Cardiac fibroblast (primary cell): ENCODE measurements at regions not wholly inside any gene's neighbourhood (a gene's known extent, or its start where the extent isn't known, plus 50 kb on each side); places are given as distances from the start of the nearest gene placed in this dataset.
A peak's percentile ranks its signal among the peaks of the same experiment; 100 is the strongest.

Experiments
- DNase-seq, 2 donors: peaks; one replicate each; pipeline versions ENCODE4 v3.0.0 to v3.0.0-alpha.2; 2010; ENCODE audit warnings: low read depth in 2 of 2
- H3K4me3 ChIP-seq, 2 donors: replicated peaks in 1 of 2; 1 replicate in 1 of 2; 2 replicates in 1 of 2; pipeline ENCODE4 v1.5.1; 2011; ENCODE audit warnings: low read depth in 2 of 2, low read length in 2 of 2, mild to moderate bottlenecking in 2 of 2, moderate library complexity in 1 of 2
- TF ChIP-seq, protein P1 (sequence below): IDR thresholded peaks from one replicate; pipeline ENCODE4 v1.5.1; 2011; ENCODE audit warnings: low read depth, mild to moderate bottlenecking, low read length, inconsistent platforms

GRCh38 chr9:3758816-3759576, 233.2 kb upstream of the RFX3 start:
- H3K4me3 ChIP-seq: no peak overlapping the region
- DNase-seq: peak; percentile 12 to 43
- TF ChIP-seq, protein P1, sequence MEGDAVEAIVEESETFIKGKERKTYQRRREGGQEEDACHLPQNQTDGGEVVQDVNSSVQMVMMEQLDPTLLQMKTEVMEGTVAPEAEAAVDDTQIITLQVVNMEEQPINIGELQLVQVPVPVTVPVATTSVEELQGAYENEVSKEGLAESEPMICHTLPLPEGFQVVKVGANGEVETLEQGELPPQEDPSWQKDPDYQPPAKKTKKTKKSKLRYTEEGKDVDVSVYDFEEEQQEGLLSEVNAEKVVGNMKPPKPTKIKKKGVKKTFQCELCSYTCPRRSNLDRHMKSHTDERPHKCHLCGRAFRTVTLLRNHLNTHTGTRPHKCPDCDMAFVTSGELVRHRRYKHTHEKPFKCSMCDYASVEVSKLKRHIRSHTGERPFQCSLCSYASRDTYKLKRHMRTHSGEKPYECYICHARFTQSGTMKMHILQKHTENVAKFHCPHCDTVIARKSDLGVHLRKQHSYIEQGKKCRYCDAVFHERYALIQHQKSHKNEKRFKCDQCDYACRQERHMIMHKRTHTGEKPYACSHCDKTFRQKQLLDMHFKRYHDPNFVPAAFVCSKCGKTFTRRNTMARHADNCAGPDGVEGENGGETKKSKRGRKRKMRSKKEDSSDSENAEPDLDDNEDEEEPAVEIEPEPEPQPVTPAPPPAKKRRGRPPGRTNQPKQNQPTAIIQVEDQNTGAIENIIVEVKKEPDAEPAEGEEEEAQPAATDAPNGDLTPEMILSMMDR: no peak

DNA sequence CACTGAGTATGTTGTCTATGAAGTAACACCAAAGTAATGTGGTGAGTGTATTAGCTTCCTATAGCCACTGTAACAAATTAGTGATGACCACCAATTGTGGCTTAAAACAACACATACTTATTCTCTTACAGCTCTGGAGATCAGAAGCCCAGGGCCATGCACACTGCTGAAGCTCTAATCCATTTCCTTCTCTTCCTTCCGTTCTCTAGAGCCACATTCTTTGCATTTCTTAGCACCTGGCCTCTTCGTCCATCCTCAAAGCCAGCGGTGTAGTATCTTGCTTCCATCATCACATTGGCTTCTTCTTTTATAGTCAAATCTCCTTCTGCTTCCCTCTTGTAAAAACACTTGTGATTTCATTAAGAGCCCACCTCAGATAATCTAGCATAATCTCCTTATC, 230.3 kb upstream of the RFX3 start:
- TF ChIP-seq, protein P1: no peak
- no peak overlapping the region for H3K4me3 ChIP-seq
- DNase-seq: no peak

DNA sequence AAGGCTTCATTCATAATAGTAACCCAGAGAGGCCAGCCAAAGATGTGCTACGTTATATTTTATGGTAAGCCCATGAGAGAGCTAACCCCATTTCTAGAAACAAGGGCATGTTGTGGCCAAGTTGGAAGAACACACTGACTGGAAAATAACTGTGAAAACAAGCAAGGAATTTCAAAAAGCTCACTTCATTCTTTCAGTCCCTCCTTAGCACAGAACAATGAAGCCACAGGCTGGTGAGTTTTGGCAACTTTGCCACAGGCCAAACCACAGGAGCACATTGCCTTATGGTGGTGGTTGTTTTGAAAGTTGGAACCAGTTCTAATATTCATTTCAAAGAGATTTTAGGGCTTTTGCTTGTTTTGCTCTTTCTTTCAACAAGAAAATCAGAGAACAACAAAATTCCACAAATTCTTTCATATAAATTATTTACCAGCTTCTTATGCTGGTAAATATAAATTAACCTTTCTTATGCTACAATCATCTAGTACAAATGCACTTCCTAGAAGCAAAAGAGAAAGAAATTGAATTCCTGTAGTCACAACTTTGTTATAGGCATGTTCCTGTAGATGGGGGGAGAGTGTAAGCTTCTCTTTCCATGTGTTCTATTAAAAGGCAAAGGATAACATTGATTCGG, 225.4 kb upstream of the RFX3 start:
- peak; percentile 68 to 78 for DNase-seq
- H3K4me3 ChIP-seq: no peak overlapping the region
- TF ChIP-seq, protein P1: no peak

GRCh38 chr9:3750321-3750720, 224.5 kb upstream of the RFX3 start:
- DNase-seq: no peak

DNA sequence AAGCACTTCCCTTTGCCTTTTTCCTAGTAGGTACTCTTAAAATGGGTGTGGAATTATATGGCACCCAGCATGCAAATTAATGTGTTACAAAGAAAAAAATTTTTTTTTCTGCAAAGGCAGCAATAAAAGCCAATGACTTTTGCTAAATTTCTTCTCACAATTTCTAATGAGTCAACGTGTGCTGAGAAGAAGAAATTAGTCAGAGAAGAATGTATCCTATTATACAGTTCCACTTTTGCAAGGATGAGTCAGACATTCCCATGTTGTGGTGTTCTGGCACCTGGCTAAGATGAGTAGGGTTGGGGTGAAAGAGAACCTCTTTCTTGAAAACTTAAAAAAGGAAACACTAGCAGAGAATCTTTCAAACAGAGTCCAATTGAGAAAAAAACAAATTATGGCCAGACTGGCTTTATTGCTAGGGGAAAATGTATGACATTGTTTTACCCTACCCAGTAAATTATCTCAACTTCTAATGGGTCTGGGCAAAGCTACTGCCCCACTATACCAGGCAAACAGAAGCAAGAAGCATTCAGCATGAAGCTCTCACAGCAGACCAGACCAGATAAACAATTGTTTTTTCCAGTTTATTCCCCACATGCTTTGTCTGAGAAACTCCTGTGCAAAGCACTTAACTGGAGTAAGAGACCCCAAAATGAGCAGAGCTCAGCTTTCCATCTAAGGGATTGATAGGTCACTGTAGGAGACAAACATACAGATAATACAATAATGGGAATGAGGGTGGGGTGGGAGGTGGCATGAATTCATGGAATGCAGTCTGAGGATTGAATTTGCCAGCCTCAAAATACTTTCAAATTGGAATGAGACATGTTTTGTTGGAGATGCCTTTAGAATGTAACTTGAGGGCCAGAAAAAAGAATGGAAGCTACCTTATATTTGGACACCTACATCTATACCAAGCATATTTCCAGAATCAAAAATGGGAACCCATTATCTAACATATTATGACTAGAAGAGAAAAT, 220.8 kb upstream of the RFX3 start:
- DNase-seq: peak; percentile 65 to 91
- TF ChIP-seq, protein P1: no peak
- H3K4me3 ChIP-seq: no peak overlapping the region

More at GRCh38 chr9:3750321-3750720, 224.5 kb upstream of the RFX3 start:
- TF ChIP-seq, protein P1: no peak
- no peak overlapping the region for H3K4me3 ChIP-seq

DNA sequence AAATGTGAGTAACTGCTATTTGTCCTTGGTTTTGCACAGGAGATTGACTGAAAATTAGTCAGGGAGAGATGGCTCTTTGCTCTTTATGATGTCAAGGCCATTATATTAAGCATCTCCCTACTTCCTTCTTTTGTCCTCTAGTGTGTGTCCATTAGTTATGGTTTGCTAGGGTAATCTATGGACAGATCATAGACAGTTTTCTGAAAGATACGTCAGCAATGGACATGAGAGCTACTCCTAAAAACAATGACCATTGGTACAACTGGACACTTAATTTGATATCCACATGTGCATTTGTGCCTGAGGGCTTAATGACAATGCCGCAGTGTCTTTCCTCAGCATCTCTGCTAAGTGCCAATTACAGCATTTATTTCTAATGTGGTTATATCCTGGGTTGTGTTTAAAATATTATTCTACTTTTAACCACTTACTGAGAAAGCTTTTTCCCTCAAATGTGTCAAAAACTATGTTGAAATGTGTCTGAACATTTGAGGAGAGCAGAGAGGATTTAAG, 218.2 kb upstream of the RFX3 start:
- H3K4me3 ChIP-seq: no peak overlapping the region
- no peak for DNase-seq
- TF ChIP-seq, protein P1: no peak
